Stimulated activated CD4-positive, alpha-beta T cell treated with anti-CD3 and anti-CD28 coated beads, Interleukin-2, amount 100 ng/mL, for 4 hours (primary cell): ENCODE measurements at regions not wholly inside any gene's neighbourhood (a gene's known extent, or its start where the extent isn't known, plus 50 kb on each side); places are given as distances from the start of the nearest gene placed in this dataset.
"Not testable (repeated sequence)": the region's sequence is repeated elsewhere in the genome, so short reads cannot be mapped to it uniquely, and the experiment has no call there.

ENCODE experiments used
- DNase-seq: peaks from one replicate; pipeline ENCODE4 v3.0.0-alpha.2; 2020; ENCODE audit warnings: low read depth

GRCh38 chr6:144534180-144534579 lies 249.0 kb downstream of the UTRN start:
- no peak for DNase-seq

GRCh38 chr6:144535630-144536029 lies 250.5 kb downstream of the UTRN start:
- no peak for DNase-seq

GRCh38 chr6:144536079-144536478 lies 250.9 kb downstream of the UTRN start:
- no peak for DNase-seq

GRCh38 chr6:144543006-144543871 lies 258.1 kb downstream of the UTRN start:
- no peak for DNase-seq

- DNase-seq: no peak
Measured at GRCh38 chr6:144544266-144544830, 259.2 kb downstream of the UTRN start.

GRCh38 chr6:144546807-144547206 lies 261.7 kb downstream of the UTRN start:
- DNase-seq: no peak

GRCh38 chr6:144547409-144547808 lies 262.3 kb downstream of the UTRN start:
- DNase-seq: no peak

GRCh38 chr6:144548536-144548935 lies 263.4 kb downstream of the UTRN start:
- DNase-seq: no peak

- DNase-seq: no peak
Measured at GRCh38 chr6:144549837-144550747, 265.0 kb downstream of the UTRN start.

- no peak for DNase-seq
Measured at GRCh38 chr6:144551339-144551738, 266.2 kb downstream of the UTRN start.

GRCh38 chr6:144555066-144555465 lies 269.9 kb downstream of the UTRN start:
- DNase-seq: no peak

- no peak for DNase-seq
Measured at GRCh38 chr6:144559865-144560593, 274.9 kb downstream of the UTRN start.

- no peak for DNase-seq
Measured at GRCh38 chr6:144561455-144562043, 276.4 kb downstream of the UTRN start.

- no peak for DNase-seq
Measured at GRCh38 chr6:144564202-144564601, 279.1 kb downstream of the UTRN start.

GRCh38 chr6:144566868-144567615 lies 281.9 kb downstream of the UTRN start:
- DNase-seq: no peak

- no peak for DNase-seq
Measured at GRCh38 chr6:144568241-144568640, 283.1 kb downstream of the UTRN start.

GRCh38 chr6:144572541-144572940 lies 287.4 kb downstream of the UTRN start:
- not testable (repeated sequence) for DNase-seq

GRCh38 chr6:144574796-144575195 lies 289.7 kb downstream of the UTRN start:
- DNase-seq: no peak

GRCh38 chr6:144575327-144575726 lies 290.2 kb downstream of the UTRN start:
- DNase-seq: no peak

GRCh38 chr6:144576871-144577270 lies 291.7 kb downstream of the UTRN start:
- no peak for DNase-seq
